HG02759 (cell line): ENCODE measurements at regions not wholly inside any gene's neighbourhood (a gene's known extent, or its start where the extent isn't known, plus 50 kb on each side); places are given as distances from the start of the nearest gene placed in this dataset.
A peak's percentile ranks its signal among the peaks of the same experiment; 100 is the strongest.
"Not testable (repeated sequence)": the region's sequence is repeated elsewhere in the genome, so short reads cannot be mapped to it uniquely, and the experiment has no call there.

Experiments used
- ATAC-seq: cut with Tn5 transposase; IDR thresholded peaks from one replicate; pipeline ENCODE4 v1.9.1; 2021; ENCODE audit warnings: mild to moderate bottlenecking, moderate library complexity; ENCODE audit not compliant: unreplicated experiment

- ATAC-seq = no peak
These were observed 149.3 kb upstream of the RBPJ start for GRCh38 chr4:26171501-26171900.

DNA sequence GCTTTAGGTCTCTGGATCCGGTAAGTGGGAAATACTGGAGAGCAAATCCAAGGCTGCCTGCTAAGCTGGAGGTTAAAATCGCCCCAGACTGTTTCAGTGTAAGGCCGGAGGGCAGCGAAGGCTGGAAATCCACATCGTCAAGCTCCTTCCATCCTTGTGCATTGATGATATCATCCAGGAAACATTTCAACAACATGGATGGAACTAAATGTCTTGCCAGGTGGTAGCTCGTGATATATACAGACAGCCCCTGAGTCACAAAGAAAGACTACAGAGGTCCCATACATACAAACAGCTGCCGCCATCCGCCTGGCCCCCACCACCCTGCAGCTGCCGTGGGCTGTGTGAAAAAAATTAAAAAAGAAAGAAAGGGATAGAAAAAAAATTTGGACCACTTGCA, 148.9 kb upstream of the RBPJ start:
- no peak for ATAC-seq

GRCh38 chr4:26173619-26174018, 147.2 kb upstream of the RBPJ start:
- no peak for ATAC-seq

DNA sequence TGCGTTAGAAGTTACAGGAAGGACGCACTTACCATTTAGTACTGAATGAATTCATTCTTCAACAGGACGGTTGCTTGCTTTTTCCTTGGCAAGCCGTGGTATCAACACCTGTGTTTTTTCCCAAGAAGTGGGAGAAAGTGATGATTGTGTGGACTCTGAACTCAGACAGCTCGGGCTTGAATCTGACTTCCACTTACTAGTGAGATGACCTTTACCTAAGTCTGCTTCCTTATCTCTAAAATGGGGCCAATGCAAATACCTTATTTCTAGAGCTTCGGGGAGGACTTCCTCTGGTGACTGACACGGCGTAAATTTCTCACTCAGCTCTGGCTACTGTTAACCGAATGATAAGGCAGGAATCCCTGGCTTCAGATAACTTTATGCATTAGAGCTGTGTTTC, 146.8 kb upstream of the RBPJ start:
- ATAC-seq = no peak

- peak; percentile 62 for ATAC-seq
These were observed 145.6 kb upstream of the RBPJ start for GRCh38 chr4:26175006-26175786.

DNA sequence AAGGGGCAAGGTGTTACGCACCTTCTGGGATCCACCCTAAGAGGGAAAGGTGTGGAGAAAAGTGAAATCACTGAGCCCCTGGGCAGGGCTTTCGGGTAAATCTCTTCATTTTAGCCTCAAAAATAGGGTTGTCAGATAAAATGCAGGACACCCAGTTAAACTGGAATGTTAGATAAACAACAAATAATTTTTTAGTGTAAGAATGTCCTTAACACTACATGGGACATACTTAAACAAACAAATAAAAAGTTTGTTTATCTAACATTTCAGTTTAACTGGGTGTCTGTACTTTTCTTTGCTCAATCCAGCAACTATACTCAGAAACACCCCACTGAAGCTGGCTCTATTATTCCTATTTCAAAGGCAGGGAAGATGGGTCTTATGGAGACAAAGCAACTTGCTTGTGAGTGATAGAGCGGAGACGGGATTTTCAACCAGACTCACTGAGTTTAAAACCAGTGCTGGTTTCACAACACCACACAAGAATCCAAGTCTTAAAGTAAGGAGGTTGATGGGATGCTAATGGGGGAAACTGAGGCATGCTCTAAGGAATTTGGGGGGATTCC, 144.8 kb upstream of the RBPJ start:
- no peak for ATAC-seq

GRCh38 chr4:26176598-26177149, 144.1 kb upstream of the RBPJ start:
- ATAC-seq = no peak

DNA sequence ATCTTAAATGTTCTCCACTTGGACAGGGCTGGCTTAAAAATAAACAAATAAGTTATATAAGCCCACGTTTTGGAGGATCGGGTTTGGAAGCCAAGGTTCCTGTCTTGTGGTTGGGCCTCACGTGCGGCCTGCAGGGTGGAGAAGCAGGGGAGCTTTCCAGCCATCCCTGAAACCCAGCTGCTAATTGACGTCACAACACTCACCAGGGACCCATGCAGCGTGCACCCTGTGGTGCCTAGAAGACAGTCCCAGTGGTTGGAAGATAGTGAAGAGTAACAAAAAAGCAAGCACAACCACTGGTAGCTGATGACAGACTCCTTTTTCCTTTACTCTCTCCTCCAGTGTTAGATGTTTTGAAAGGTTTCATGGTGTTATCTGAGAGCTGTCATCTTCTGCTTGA, 142.0 kb upstream of the RBPJ start:
- ATAC-seq = peak; percentile 7

DNA sequence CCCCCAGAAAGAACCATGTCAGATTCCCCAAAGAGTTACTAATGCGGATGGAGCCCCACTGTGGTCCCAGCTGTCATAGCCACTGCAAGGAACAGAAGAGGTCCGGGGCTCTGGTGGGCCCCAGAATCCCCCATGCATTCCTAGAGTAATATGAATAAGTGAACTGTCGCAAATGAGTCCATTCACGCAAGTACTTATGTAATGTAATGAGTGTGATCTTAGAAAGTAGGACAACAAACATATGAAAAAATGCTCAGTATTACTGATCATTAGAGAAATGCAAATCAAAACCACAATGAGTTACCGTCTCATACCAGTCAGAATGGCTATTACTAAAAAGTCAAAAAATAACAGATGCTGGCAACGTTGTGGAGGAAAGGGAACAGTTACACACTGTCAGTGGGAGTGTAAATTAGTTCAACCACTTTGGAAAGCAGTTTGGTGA, 141.5 kb upstream of the RBPJ start:
- peak; percentile 75 for ATAC-seq

DNA sequence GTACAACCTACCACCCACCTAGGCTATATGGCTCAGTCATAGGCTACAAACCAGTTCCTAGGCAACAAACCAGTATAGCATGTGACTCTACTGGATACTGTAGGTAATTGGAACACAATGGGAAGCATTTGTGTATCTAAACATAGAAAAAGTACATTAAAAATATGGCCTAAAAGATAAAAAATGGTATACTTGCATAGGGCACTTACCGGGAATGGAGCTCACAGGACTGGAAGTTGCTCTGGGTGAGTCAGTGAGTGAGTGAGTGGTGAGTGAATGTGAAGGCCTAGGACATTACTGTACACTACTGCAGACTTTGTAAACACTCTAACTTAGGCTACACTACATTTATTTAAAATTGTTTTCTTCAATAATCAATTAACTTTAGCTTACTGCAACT, 139.2 kb upstream of the RBPJ start:
- no peak for ATAC-seq

GRCh38 chr4:26183017-26183416, 137.8 kb upstream of the RBPJ start:
- ATAC-seq = no peak

GRCh38 chr4:26185436-26185835, 135.4 kb upstream of the RBPJ start:
- no peak for ATAC-seq

- no peak for ATAC-seq
These were observed 129.5 kb upstream of the RBPJ start for GRCh38 chr4:26191353-26191752.

DNA sequence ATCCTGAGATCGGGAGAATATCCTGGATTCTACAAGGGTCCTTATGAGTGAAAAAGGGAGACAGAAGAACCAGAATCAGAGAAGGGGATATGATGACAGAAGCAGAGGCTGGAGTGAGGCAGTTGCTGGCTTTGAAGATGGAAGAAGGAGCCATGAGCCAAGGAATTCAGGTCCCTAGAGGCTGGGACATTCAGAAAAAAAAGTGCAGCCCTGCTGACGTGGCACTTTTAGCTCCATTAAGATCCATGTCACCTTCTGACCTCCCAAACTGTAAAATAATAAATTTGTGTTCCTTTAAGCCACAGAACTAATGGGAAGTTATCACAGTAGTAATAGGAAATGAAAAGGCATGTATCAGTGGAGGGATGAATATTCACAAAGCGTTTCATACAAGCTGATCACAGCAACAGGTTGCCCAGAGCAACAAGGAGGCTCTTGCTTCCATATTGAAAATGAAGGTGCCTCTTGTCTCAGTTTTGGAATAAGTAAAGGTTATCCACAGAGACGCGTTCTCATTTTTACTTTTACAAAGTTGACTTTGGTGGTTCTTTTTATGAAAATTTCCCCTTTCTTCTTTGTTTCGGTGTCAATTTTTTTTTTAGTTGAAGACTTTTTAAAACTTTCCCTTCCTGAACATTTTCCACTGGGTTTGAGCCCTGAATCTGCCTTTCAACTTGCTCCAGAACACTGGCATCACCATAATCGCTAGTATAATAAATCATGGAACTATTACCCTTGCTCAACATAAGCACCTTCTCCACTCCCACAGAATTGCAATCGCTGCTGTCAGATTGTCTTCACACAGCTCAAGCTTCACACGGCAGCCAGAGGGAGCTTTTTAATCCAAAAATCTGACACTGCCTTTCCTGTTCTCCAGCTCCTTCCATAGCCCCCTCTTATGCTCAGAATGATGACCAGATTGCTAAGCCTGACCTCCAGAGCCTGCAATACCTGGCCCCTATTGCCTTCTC, 127.6 kb upstream of the RBPJ start:
- ATAC-seq = peak; percentile 25

GRCh38 chr4:26194764-26195163, 126.0 kb upstream of the RBPJ start:
- peak; percentile 53 for ATAC-seq

DNA sequence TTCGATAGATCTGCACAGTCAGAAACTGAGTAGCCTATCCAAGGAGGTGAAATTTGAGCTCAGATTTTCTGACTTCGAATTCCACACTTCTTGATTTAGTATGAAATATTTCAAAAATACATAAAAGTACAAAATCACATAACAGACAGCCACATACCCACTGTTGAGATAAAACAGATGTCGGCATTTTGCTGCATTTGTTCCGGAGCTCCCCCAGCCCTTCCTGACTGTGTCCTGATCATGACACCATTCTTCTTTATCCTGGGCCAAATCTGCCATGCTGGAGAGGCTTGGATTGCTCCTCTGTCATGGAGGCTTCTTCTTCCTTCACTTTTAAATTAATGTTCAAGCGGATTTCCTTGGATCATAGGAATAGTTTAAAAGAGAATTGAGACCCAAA, 124.2 kb upstream of the RBPJ start:
- no peak for ATAC-seq

- peak; percentile 86 for ATAC-seq
These were observed 123.6 kb upstream of the RBPJ start for GRCh38 chr4:26197018-26197779.

DNA sequence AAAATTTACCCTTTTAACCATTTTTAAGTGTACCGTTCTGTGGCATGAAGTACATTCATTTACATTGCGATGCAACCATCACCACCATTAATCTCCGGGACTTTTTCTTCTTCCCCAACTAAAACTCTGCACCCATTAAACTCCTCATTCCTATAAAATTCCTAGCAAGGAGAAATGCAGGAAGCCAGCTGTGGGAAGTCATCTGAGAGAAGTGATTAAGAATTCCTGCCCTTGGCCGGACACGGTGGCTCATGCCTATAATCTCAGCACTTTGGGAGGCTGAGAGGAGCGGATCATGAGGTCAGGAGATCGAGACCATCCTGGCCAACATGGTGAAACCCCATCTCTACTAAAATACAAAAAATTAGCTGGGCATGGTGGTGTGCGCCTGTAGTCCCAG, 121.9 kb upstream of the RBPJ start:
- ATAC-seq = not testable (repeated sequence)

DNA sequence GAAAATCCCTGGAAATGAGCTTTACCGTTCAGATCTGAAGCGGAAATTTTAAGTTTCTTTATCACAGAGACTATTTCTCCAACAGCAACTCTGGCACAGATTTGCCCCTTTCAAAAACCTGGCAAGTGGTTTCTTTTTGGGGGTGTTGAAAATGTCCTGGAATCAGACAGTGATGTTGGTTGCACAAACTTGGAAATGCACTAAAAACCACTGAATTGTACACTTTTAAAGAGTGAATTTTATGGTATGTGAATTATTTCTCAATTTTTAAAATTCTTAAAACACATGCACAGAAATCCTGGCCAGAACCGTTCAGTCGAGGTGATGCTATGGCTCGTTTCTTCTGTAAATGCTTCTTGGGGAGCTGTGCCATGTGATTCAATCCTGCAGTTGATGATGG, 121.2 kb upstream of the RBPJ start:
- ATAC-seq = no peak

- no peak for ATAC-seq
These were observed 119.7 kb upstream of the RBPJ start for GRCh38 chr4:26201120-26201519.
